ENCODE measurements at regions not wholly inside any gene's neighbourhood (a gene's known extent, or its start where the extent isn't known, plus 50 kb on each side); places are given as distances from the start of the nearest gene placed in this dataset.

- DNase-seq (ENCODE audit: low read depth, low spot score) = no peak
Observed at GRCh38 chr12:130258863-130259262, 78.8 kb upstream of the PIWIL1 start.

- DNase-seq (ENCODE audit: low read depth, low spot score) = no peak
Observed at GRCh38 chr12:130263025-130263424, 74.7 kb upstream of the PIWIL1 start.

- no peak for DNase-seq (ENCODE audit: low read depth, low spot score)
Observed at GRCh38 chr12:130263996-130264395, 73.7 kb upstream of the PIWIL1 start.

GRCh38 chr12:130266751-130267150, 70.9 kb upstream of the PIWIL1 start:
- DNase-seq (ENCODE audit: low read depth, low spot score) = peak; percentile 71

- DNase-seq (ENCODE audit: low read depth, low spot score) = no peak
Observed at GRCh38 chr12:130280231-130280630, 57.5 kb upstream of the PIWIL1 start.

- DNase-seq (ENCODE audit: low read depth, low spot score) = no peak
Observed at GRCh38 chr12:130280742-130281141, 56.9 kb upstream of the PIWIL1 start.

- peak; percentile 83 for DNase-seq (ENCODE audit: low read depth, low spot score)
Observed at GRCh38 chr12:130281153-130281799, 56.4 kb upstream of the PIWIL1 start.

GRCh38 chr12:130286041-130286440, 51.6 kb upstream of the PIWIL1 start:
- DNase-seq (ENCODE audit: low read depth, low spot score) = peak; percentile 79

GRCh38 chr12:130286741-130287440, 50.8 kb upstream of the PIWIL1 start:
- peak; percentile 53 for DNase-seq (ENCODE audit: low read depth, low spot score)

All from ELF-1 (cell line).